ENCODE measurements at regions not wholly inside any gene's neighbourhood (a gene's known extent, or its start where the extent isn't known, plus 50 kb on each side); places are given as distances from the start of the nearest gene placed in this dataset.

GRCh38 chr7:46776790-46777189 is 805.1 kb downstream of the TNS3 start:
- intact Hi-C loops (cut with DNase I): no loop called here
- DNase-seq (ENCODE audit: low spot score in 2 of 2): no peak
- H3K4me3 ChIP-seq: no peak overlapping the region
- no peaks in the 10 kb centered on the region for H3K36me3 ChIP-seq
- peaks cover 0 to 10% of the 10 kb centered on the region in 2 donors for H3K9me3 ChIP-seq
- peak in 2 of 3 experiments; percentile 9 to 14 for TF ChIP-seq CTCF (IDR thresholded peaks at IDR 0.05)
- peaks cover 5 to 20% of the 10 kb centered on the region in 2 donors for H3K4me1 ChIP-seq
- no peaks in the 10 kb centered on the region for H3K27me3 ChIP-seq
- H3K27ac ChIP-seq: no peak overlapping the region

GRCh38 chr7:46775776-46776175 is 806.1 kb downstream of the TNS3 start:
- Histone ChIP-seq H3K36me3 (no peaks in the 10 kb centered on the region), H3K27ac (no peak overlapping the region), H3K9me3 (peaks cover 0 to 10% of the 10 kb centered on the region in 2 donors), H3K4me1 (peaks cover 5 to 20% of the 10 kb centered on the region in 2 donors), H3K4me3 (no peak overlapping the region), H3K27me3 (no peaks in the 10 kb centered on the region)
- no peak for TF ChIP-seq CTCF (IDR thresholded peaks at IDR 0.05)
- no peak for DNase-seq (ENCODE audit: low spot score in 2 of 2)
- intact Hi-C loops (cut with DNase I): no loop called here

GRCh38 chr7:46775020-46775419 is 806.9 kb downstream of the TNS3 start:
- no peaks in the 10 kb centered on the region for H3K27me3 ChIP-seq
- H3K36me3 ChIP-seq: no peaks in the 10 kb centered on the region
- H3K9me3 ChIP-seq: peaks cover 0 to 10% of the 10 kb centered on the region in 2 donors
- no peak for DNase-seq (ENCODE audit: low spot score in 2 of 2)
- no peak overlapping the region for H3K4me3 ChIP-seq
- intact Hi-C loops (cut with DNase I): no loop called here
- no peak overlapping the region for H3K27ac ChIP-seq
- TF ChIP-seq CTCF (IDR thresholded peaks at IDR 0.05): no peak
- peaks cover 5 to 20% of the 10 kb centered on the region in 2 donors for H3K4me1 ChIP-seq

GRCh38 chr7:46774515-46774914 is 807.4 kb downstream of the TNS3 start:
- H3K36me3 ChIP-seq: no peaks in the 10 kb centered on the region
- peaks cover 5 to 20% of the 10 kb centered on the region in 2 donors for H3K4me1 ChIP-seq
- no peak overlapping the region for H3K4me3 ChIP-seq
- H3K27ac ChIP-seq: no peak overlapping the region
- intact Hi-C loops (cut with DNase I): no loop called here
- H3K27me3 ChIP-seq: no peaks in the 10 kb centered on the region
- no peak for TF ChIP-seq CTCF (IDR thresholded peaks at IDR 0.05)
- peaks cover 0 to 5% of the 10 kb centered on the region in 2 donors for H3K9me3 ChIP-seq
- no peak for DNase-seq (ENCODE audit: low spot score in 2 of 2)

- H3K4me1 ChIP-seq: peaks cover 5 to 20% of the 10 kb centered on the region in 2 donors
- peak overlapping the region; percentile 71 to 73 for H3K27ac ChIP-seq
- H3K36me3 ChIP-seq: no peaks in the 10 kb centered on the region
- TF ChIP-seq CTCF (IDR thresholded peaks at IDR 0.05): no peak
- no peaks in the 10 kb centered on the region for H3K27me3 ChIP-seq
- no peak overlapping the region for H3K4me3 ChIP-seq
- no peaks in the 10 kb centered on the region for H3K9me3 ChIP-seq
- no peak for DNase-seq (ENCODE audit: low spot score in 2 of 2)
- intact Hi-C loops (cut with DNase I): no loop called here
Measured at GRCh38 chr7:46772776-46773175, 809.1 kb downstream of the TNS3 start.

- intact Hi-C loops (cut with DNase I): no loop called here
- H3K36me3 ChIP-seq: no peaks in the 10 kb centered on the region
- no peak overlapping the region for H3K4me3 ChIP-seq
- H3K27me3 ChIP-seq: no peaks in the 10 kb centered on the region
- H3K27ac ChIP-seq: no peak overlapping the region
- peaks cover 5 to 20% of the 10 kb centered on the region in 2 donors for H3K4me1 ChIP-seq
- DNase-seq (ENCODE audit: low spot score in 2 of 2): no peak
- H3K9me3 ChIP-seq: no peaks in the 10 kb centered on the region
- TF ChIP-seq CTCF (IDR thresholded peaks at IDR 0.05): no peak
Measured at GRCh38 chr7:46767071-46767470, 814.8 kb downstream of the TNS3 start.

Data from ascending aorta (tissue), 2 donors.